Activated CD8-positive, alpha-beta T cell treated with anti-CD3 and anti-CD28 coated beads for 36 hours (primary cell): ENCODE measurements at regions not wholly inside any gene's neighbourhood (a gene's known extent, or its start where the extent isn't known, plus 50 kb on each side); places are given as distances from the start of the nearest gene placed in this dataset.

Experiments
- ATAC-seq: fragments of 200-7000 bp; cut with Tn5 transposase; one replicate; pipeline ENCODE4 v1.10.0; 2021; ENCODE audit warnings: mild to moderate bottlenecking, moderate library complexity
- CTCF ChIA-PET: fragments of 350-600 bp; sonication (Branson Sonifier 250); formaldehyde crosslinking; loops from one replicate; lab custom pipeline; 2021; ENCODE audit warnings: antibody characterized with exemption; lab: Charles Lee
- POLR2A ChIA-PET: fragments of 350-600 bp; sonication (Branson Sonifier 250); formaldehyde crosslinking; loops from one replicate; lab custom pipeline; 2021; ENCODE audit warnings: antibody characterized with exemption; lab: Charles Lee
- DNase-seq: peaks from one replicate; pipeline ENCODE4 v3.0.0-alpha.2; 2020
- H3K27ac Mint-ChIP-seq: one replicate; pipeline ENCODE4 v1.8.0; 2021; ENCODE audit warnings: mild to moderate bottlenecking, mixed read lengths
- H3K27me3 Mint-ChIP-seq: one replicate; pipeline ENCODE4 v1.8.0; 2021; ENCODE audit warnings: mixed read lengths
- H3K36me3 Mint-ChIP-seq: one replicate; pipeline ENCODE4 v1.8.0; 2021; ENCODE audit warnings: low read depth, mixed read lengths
- H3K4me1 Mint-ChIP-seq: one replicate; pipeline ENCODE4 v1.8.0; 2021; ENCODE audit warnings: low read depth, mixed read lengths
- H3K4me3 Mint-ChIP-seq: one replicate; pipeline ENCODE4 v1.8.0; 2021; ENCODE audit warnings: mild to moderate bottlenecking, moderate library complexity, mixed read lengths
- H3K9me3 Mint-ChIP-seq: one replicate; pipeline ENCODE4 v1.8.0; 2021; ENCODE audit warnings: mixed read lengths
- CTCF ChIP-seq: fragments of 200-600 bp; IDR thresholded peaks from one replicate; pipeline ENCODE4 v1.8.0; 2022; ENCODE audit warnings: antibody characterized with exemption, mild to moderate bottlenecking
- intact Hi-C: fragments of 100-400 bp; cut with micrococcal nuclease; formaldehyde crosslinking; loops from one replicate; pipeline ENCODE4 v1.10.0; 2022

- H3K36me3 Mint-ChIP-seq, result peaks cover 1% of the 10 kb centered on the region
- ChIA-PET POLR2A (no interaction called here), CTCF (no interaction called here)
- ATAC-seq (no peak), DNase-seq (no peak)
- peaks cover 8% of the 10 kb centered on the region for H3K27me3 Mint-ChIP-seq
- TF ChIP-seq CTCF, result no peak
- intact Hi-C loops, result no loop called here
- no peak overlapping the region for H3K27ac Mint-ChIP-seq
- no peak overlapping the region for H3K4me3 Mint-ChIP-seq
- H3K9me3 Mint-ChIP-seq, result peaks cover 4% of the 10 kb centered on the region
- H3K4me1 Mint-ChIP-seq, result peaks cover 6% of the 10 kb centered on the region
Measured at GRCh38 chr4:100022792-100023222, 72.7 kb upstream of the H2AZ1 start.

- intact Hi-C loops, result no loop called here
- Mint-ChIP-seq H3K36me3 (peaks cover 1% of the 10 kb centered on the region), H3K27me3 (peaks cover 8% of the 10 kb centered on the region), H3K4me1 (peaks cover 6% of the 10 kb centered on the region), H3K27ac (no peak overlapping the region), H3K9me3 (peaks cover 4% of the 10 kb centered on the region), H3K4me3 (no peak overlapping the region)
- ChIA-PET CTCF (no interaction called here), POLR2A (no interaction called here)
- no peak for TF ChIP-seq CTCF
- no peak for DNase-seq
- no peak for ATAC-seq
Measured at GRCh38 chr4:100019821-100020220, 69.7 kb upstream of the H2AZ1 start.

- POLR2A ChIA-PET, result no interaction called here
- Mint-ChIP-seq H3K4me3 (no peak overlapping the region), H3K27ac (no peak overlapping the region), H3K9me3 (peaks cover 4% of the 10 kb centered on the region), H3K4me1 (peaks cover 6% of the 10 kb centered on the region), H3K27me3 (peaks cover 7% of the 10 kb centered on the region), H3K36me3 (peaks cover 1% of the 10 kb centered on the region)
- intact Hi-C loops, result no loop called here
- TF ChIP-seq CTCF, result no peak
- CTCF ChIA-PET, result no interaction called here
- DNase-seq (peak; percentile 3), ATAC-seq (peak; percentile 77)
Measured at GRCh38 chr4:100017637-100018310, 67.7 kb upstream of the H2AZ1 start.

- Mint-ChIP-seq H3K4me3 (no peak overlapping the region), H3K27me3 (peaks cover 3% of the 10 kb centered on the region), H3K9me3 (peaks cover 4% of the 10 kb centered on the region), H3K36me3 (no peaks in the 10 kb centered on the region), H3K4me1 (peaks cover 6% of the 10 kb centered on the region), H3K27ac (no peak overlapping the region)
- no peak for TF ChIP-seq CTCF
- intact Hi-C loops, result no loop called here
- DNase-seq (no peak), ATAC-seq (no peak)
- POLR2A ChIA-PET, result no interaction called here
- CTCF ChIA-PET, result no interaction called here
Measured at GRCh38 chr4:100016191-100016590, 66.1 kb upstream of the H2AZ1 start.

GRCh38 chr4:100014616-100015015 is 64.5 kb upstream of the H2AZ1 start:
- intact Hi-C loops, result no loop called here
- Mint-ChIP-seq H3K4me3 (no peak overlapping the region), H3K27ac (no peak overlapping the region), H3K4me1 (peaks cover 6% of the 10 kb centered on the region), H3K27me3 (no peaks in the 10 kb centered on the region), H3K36me3 (no peaks in the 10 kb centered on the region), H3K9me3 (no peaks in the 10 kb centered on the region)
- ChIA-PET CTCF (interaction anchor here (2.8 kb wide), 1 partner anchor 17 kb away, joined by 10 read pairs; no protein-coding TSS in a partner anchor), POLR2A (no interaction called here)
- TF ChIP-seq CTCF, result no peak
- DNase-seq, result no peak
- ATAC-seq, result no peak
